Peyer's patch (tissue), 4 donors: ENCODE measurements at regions not wholly inside any gene's neighbourhood (a gene's known extent, or its start where the extent isn't known, plus 50 kb on each side); places are given as distances from the start of the nearest gene placed in this dataset.

Experiments
- CTCF ChIP-seq, 6 experiments: fragments of 450-650 bp in 4 of 6; fragments of 200-600 bp in 2 of 6; sonication (generic) in 1 of 6; IDR thresholded peaks; one replicate each; pipeline ENCODE4 v1.5.1; 2017 to 2019; ENCODE audit warnings: antibody characterized with exemption in 6 of 6, mild to moderate bottlenecking in 3 of 6, moderate library complexity in 1 of 6
- POLR2A ChIP-seq, 2 donors: fragments of 450-650 bp; IDR thresholded peaks; one replicate each; pipeline ENCODE4 v1.5.1; 2017; ENCODE audit warnings: antibody characterized with exemption in 2 of 2, mild to moderate bottlenecking in 2 of 2, moderate library complexity in 2 of 2

- TF ChIP-seq CTCF (IDR thresholded peaks at IDR 0.05) (no peak), POLR2A (IDR thresholded peaks at IDR 0.05) (no peak)
These were observed 312.8 kb upstream of the SULF2 start for GRCh38 chr20:48098099-48098498.
